GM12892 (cell line): ENCODE measurements at regions not wholly inside any gene's neighbourhood (a gene's known extent, or its start where the extent isn't known, plus 50 kb on each side); places are given as distances from the start of the nearest gene placed in this dataset.
"Not testable (repeated sequence)": the region's sequence is repeated elsewhere in the genome, so short reads cannot be mapped to it uniquely, and the experiment has no call there.

Experiments
- DNase-seq: peaks from one replicate; pipeline ENCODE4 v3.0.0; 2011; ENCODE audit not compliant: insufficient read length
- FAIRE-seq: peaks from 2 replicates; lab custom pipeline; 2011; peaks lifted over from hg19 to GRCh38; lab: Jason Lieb, UNC
- POLR2A ChIP-seq: IDR thresholded peaks from 2 replicates; pipeline ENCODE4 v1.6.1; 2011; ENCODE audit warnings: low read depth, low read length, control low read depth
- POLR2AphosphoS5 ChIP-seq: IDR thresholded peaks from 2 replicates; pipeline ENCODE4 v1.6.1; 2011; ENCODE audit warnings: low read depth, low read length, control low read depth
- TAF1 ChIP-seq: IDR thresholded peaks from 2 replicates; pipeline ENCODE4 v1.6.1; 2011; ENCODE audit warnings: low read depth, mild to moderate bottlenecking, control low read depth, low read length, borderline replicate concordance

DNA sequence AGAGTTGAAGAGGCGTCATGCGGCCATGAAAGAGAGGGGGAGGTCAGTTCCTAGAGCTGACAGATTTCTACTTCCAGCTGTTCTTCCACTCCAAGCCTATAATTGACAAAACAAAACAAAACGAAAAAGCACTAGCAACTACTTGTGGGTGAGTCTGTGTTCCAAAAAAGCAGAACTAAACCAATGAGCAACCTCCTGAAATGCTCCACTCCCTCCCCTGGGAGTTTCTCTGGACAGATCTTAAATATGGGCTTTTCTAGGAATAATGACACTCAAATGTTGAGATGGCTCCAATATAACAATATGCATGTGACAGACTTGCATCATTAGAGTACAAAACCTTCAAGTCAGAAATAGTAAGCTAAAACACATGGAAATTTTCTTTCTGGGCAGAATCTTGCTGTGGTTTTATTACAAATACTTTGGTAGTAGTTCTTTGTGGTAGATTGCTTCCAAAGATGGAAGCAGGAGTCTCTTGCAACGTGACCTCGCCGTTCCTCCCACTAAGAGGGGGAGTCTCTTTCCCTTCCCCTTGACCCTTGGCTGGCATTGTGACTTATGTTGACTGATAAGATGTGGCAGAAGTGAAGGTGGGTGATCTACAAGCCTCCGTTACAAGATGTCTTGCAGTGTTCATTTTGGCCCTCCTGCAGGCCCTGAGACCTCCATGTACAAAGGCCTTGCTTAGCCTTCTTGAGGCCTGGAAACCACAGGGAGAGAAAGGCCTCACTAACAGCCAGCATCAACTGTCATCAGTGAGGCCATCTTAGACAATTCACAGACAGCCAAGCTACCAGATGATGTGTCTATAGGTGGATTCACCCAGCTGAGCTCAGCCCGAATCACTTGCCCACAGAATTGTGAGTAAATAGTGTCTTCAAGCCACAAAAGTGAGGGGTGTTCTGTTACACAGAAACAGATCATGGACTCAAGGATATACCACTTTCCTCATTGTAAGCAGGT lies 173.1 kb upstream of the RFC3 start:
- no peak for DNase-seq
- FAIRE-seq: no peak
- no peak for TF ChIP-seq TAF1
- no peak for TF ChIP-seq POLR2A
- TF ChIP-seq POLR2AphosphoS5: no peak

DNA sequence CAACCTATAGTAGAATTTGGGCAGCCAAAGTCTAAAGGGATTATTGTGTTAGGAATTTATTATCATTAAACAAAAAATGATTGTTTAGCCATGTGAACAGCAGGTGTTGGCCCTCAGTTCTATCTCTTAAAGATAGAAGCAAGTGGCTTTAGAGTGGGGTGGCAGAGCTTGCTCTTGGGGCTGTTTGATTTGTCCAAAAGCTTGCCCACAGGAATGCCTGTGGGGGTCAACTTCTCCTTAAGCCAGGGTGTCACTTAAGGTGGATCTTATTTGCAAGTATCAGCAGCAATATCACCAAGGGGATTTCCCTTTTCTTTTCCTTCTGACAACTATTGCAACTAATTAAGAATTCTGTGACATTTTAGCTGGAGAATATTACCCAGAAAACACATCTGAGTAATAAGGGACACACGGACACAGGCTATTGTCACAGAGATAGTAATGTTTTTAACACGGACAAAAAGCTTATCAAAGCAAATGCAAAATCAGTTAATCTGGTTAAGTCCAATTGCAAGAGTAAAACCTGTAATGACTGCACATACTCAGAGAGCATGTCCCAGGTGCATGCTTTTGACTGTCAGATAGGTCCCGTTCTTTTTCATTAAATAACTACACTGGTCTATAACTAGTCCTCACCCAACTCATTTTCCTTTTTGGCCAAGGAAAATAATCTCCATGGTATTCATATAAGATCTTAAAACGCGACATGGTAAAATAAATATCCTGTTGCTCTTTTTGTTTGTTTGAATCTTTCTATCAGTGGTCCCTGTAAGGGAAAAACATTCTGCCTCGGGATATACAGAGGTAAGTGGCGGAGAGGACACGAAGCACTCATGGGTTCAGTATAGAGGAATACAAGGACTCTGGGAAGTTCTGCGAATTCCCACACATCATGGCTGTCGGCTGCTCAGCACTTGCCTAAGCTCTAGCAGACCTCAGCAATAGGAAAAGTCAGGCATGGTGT lies 172.1 kb upstream of the RFC3 start:
- no peak for DNase-seq
- TF ChIP-seq TAF1 (no peak), POLR2A (no peak), POLR2AphosphoS5 (no peak)
- peak; percentile 9 for FAIRE-seq

DNA sequence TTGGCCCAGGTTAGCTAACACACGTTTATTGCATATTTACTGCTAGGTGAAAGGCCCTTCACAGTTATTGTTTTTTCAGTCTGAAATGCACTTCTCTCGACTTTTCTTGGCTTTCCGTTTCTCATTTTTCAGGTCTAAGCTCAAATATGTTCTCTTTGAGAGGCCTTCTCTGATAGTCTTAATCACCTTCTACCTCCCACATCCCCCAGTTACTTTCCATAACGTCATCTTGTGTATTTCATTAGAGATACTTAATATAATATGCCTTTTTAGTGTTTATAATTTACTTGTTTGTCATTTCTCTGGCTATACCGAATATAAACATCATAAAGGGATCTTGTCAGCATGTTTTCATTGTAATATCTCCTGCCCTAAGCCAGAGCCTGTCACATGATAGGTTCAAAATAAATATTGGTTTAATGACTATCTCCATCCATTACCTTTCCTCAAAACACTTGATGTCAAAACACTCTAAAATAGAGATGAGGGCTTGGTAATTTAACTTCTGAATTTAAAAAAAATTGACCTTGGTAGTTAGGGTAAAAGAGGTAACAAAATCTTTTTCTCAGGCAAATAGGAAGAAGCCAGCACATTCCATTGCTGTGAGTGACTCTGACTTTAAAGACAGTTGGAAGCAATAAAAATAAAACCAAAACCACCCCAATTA lies 168.6 kb upstream of the RFC3 start:
- DNase-seq (no peak), FAIRE-seq (no peak)
- TF ChIP-seq POLR2AphosphoS5 (no peak), TAF1 (no peak), POLR2A (no peak)

GRCh38 chr13:33651766-33652165 lies 166.2 kb upstream of the RFC3 start:
- no peak for FAIRE-seq
- DNase-seq: no peak
- TF ChIP-seq POLR2A (no peak), POLR2AphosphoS5 (no peak), TAF1 (no peak)

- FAIRE-seq (no peak), DNase-seq (no peak)
- no peak for TF ChIP-seq TAF1
Measured at GRCh38 chr13:33657274-33657673, 160.7 kb upstream of the RFC3 start.

- FAIRE-seq (peak; percentile 14), DNase-seq (no peak)
- TF ChIP-seq TAF1: no peak
Measured at GRCh38 chr13:33659466-33659865, 158.5 kb upstream of the RFC3 start.

- DNase-seq (no peak), FAIRE-seq (no peak)
- no peak for TF ChIP-seq TAF1
- no peak for TF ChIP-seq POLR2AphosphoS5
- TF ChIP-seq POLR2A: no peak
Measured at GRCh38 chr13:33659894-33660293, 158.1 kb upstream of the RFC3 start.

DNA sequence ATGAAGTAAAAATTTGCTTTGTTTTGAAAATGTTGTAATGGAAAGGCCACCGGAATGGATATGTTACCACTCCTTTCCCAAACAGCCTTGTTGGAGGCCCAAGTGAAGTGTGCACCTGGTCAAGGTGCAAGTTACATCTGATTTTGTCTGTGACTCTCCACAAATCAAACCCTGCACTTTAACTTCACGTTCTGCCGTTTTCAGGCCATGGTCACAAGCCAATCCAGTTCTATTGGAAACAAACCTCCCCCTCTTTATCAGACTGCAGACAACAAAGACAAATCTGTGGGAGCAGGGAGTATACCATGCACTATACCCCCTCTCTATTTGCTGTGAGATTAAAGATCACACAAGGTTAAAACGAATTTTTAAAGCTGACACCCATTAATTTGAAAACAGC lies 155.6 kb upstream of the RFC3 start:
- TF ChIP-seq POLR2AphosphoS5 (no peak), POLR2A (no peak), TAF1 (no peak)
- no peak for DNase-seq
- no peak for FAIRE-seq

DNA sequence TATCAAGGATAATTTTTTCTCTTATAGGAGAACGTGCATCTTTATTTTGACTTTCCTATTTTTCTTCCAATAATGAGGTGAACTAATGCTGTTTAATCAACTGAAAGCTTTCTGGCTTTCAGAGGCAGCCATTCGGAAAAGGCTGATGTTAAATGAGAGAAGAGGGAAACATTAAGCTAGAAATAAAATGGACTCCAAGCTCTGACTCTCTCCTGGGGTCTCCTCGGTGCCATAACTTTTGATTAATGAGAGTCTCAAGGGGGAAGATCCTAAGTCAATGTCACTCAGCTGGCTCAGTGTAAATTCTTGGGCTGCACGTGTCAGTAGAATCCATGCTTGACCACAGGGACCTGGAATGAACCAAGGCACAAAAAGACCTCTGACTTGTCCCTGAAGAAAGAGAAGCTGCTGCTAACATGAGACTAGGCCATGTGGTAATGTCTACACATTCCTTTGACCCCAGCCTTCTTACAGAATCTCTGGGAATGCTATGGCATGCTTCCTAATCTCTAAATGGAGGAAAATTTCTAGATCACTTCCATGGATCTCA lies 152.2 kb upstream of the RFC3 start:
- DNase-seq (no peak), FAIRE-seq (no peak)
- TF ChIP-seq POLR2AphosphoS5 (no peak), TAF1 (no peak), POLR2A (no peak)

DNA sequence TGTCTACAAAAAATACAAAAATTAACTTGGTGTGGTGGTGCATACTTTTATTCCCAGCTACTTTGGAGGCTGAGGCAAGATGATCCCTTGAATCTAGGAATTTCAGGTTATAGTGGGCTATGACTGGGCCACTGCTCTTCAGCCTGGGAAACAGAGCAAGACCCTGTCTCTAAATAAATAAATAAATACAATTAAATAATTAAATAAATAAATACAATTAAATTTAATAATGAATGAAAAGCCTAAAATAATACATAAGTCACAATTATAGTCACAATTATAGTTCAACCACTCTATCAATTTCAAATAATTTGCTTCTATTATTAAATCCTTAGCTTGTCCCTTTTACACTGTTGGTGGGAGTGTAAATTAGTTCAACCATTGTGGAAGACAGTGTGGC lies 146.4 kb upstream of the RFC3 start:
- DNase-seq: no peak
- FAIRE-seq: no peak
- TF ChIP-seq POLR2A (no peak), TAF1 (no peak), POLR2AphosphoS5 (no peak)

- not testable (repeated sequence) for FAIRE-seq, DNase-seq
Measured at GRCh38 chr13:33672022-33672421, 145.9 kb upstream of the RFC3 start.
